ENCODE measurements at regions not wholly inside any gene's neighbourhood (a gene's known extent, or its start where the extent isn't known, plus 50 kb on each side); places are given as distances from the start of the nearest gene placed in this dataset.

DNA sequence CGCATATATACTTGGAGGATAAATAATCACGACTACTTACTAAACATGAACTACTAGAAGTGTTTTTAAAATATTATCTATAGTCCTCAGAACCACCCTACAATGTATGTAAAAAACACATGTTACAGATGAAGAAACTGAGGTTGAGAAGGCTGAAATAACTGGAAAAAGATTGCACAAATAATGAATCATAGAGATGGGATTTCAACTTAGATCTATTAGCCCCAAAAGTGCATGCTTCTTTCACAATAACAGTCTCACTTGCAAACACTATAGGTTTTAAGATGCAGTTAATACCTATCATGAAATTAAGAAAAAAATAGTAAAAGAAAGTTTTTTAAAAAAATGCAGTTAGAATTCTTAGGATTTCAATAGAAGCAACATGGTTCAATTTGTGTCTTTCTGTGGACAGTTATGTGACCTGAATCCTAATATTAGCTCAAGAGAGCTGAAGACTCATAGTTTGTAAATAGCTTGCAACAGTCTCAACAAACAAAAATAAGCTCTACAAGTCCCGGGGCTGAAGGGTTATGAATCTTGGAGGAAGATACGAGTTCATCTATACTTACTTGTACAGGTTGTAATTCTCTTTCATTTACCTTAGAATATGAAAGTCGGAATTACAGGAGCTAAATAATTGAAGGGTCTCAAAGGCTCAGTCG, 58.6 kb upstream of the NTPCR start:
- no peak for DNase-seq (ENCODE audit: low read depth)

- no peak for DNase-seq (ENCODE audit: low read depth)
These were observed 56.7 kb upstream of the NTPCR start for GRCh38 chr1:232893481-232894313.

DNA sequence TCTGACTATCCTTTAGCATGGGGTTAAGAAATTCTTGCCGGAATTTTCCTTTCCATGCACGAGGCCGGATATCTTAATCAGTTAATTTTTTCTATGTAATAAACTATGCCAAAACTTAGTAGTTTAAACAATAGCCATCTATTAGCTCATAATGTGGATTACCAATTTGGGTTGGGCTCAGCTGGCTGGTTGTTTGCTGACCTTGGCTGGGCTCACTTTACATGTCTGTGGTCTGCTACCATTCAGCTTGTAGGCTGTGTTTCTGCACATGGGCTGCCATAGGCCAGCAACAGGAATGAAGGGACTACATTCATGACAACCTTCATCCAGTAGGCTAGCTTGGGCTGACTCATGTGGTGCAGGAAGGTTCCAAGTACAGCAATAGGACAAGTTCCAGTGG, 56.0 kb upstream of the NTPCR start:
- no peak for DNase-seq (ENCODE audit: low read depth)

DNA sequence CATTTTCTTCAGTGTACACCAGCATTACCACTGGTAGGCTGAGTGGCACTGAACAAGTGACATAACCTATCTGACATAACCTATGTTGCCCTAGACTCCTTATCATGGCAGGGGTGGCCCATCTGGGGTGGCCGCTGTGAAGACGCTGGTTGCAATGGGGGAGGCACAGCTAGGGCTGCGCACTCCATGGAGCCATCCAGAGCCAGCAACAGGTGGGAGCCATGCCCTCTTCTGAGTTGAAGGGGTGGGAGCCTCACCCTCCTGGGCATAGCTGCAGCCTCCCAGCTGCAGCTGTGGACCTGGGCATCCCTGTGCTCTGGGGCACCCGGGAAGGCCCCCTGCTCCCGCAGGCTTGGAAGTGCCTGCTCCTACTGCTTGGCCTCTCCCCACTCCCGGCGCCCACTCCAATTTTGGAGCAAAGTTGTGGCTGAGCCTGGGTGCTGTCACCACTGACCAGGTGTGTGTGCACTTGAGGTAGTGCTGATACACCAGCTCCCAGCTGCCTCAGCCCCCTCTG, 52.4 kb upstream of the NTPCR start:
- no peak for DNase-seq (ENCODE audit: low read depth)

DNA sequence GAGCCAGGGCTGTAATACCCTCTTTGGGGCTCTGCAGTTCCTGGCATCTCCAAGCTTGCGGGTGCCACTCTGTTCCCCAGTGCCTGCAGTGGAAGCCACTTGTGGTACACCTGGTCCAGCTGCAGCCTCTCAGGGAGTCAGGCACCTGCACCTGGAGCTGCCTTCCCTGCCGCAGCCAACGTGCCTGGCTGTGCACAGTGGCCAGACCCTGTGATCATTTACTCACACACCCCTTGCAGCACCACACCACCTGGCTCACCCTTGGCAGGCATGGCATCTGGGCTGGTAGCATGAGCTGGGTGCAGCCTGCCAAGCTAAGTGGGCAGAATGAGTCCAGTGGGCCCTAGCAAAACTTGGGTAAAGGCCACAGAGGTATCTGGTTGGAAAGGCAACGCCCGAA, 51.1 kb upstream of the NTPCR start:
- no peak for DNase-seq (ENCODE audit: low read depth)

GRCh38 chr1:232899839-232900238, 50.6 kb upstream of the NTPCR start:
- no peak for DNase-seq (ENCODE audit: low read depth)
